ENCODE measurements at regions not wholly inside any gene's neighbourhood (a gene's known extent, or its start where the extent isn't known, plus 50 kb on each side); places are given as distances from the start of the nearest gene placed in this dataset.

DNA sequence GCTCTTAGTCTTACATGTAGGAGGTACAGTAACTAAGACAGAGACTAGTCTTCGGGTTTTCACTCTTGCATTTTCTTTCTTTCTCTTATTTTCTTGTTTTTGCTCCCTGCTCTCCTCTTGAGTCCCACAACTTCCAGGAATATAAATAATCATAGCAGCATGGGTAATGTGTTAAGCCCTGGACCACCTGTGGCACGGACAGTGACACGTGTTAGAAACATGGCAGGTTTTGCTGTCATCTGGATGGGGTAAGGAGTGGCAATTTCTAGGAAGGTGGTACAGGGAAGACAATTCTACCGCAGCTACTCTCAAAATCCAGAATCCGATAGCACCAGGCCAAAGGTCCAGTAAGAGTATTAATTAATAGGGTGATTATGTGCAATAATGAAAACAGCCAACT, 237.5 kb upstream of the FAM98A start:
- TF ChIP-seq, protein P1, sequence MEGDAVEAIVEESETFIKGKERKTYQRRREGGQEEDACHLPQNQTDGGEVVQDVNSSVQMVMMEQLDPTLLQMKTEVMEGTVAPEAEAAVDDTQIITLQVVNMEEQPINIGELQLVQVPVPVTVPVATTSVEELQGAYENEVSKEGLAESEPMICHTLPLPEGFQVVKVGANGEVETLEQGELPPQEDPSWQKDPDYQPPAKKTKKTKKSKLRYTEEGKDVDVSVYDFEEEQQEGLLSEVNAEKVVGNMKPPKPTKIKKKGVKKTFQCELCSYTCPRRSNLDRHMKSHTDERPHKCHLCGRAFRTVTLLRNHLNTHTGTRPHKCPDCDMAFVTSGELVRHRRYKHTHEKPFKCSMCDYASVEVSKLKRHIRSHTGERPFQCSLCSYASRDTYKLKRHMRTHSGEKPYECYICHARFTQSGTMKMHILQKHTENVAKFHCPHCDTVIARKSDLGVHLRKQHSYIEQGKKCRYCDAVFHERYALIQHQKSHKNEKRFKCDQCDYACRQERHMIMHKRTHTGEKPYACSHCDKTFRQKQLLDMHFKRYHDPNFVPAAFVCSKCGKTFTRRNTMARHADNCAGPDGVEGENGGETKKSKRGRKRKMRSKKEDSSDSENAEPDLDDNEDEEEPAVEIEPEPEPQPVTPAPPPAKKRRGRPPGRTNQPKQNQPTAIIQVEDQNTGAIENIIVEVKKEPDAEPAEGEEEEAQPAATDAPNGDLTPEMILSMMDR (IDR thresholded peaks at IDR 0.05; ENCODE audit: extremely low read depth, missing control alignments), result no peak
- no peak for DNase-seq (ENCODE audit: low spot score)

DNA sequence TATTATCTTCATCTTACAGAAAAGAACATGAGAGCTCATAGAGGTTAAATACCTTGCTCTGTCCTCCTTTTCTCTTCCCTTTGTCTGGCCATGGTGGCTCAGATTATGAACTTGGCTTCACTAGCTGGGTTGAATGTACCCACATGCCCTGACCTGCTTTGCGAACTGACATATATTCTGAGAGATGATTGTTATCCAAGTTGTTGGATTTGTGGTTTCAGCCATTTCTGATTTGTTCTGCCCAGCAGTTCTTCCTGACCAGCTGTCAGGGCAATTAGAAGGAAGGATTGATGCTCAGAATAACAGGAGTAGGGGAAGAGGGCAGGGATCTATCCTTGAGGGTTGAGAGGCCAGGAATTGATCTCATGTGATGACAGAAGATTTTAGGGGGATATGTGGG, 236.8 kb upstream of the FAM98A start:
- no peak for DNase-seq (ENCODE audit: low spot score)
- TF ChIP-seq, protein P1 (IDR thresholded peaks at IDR 0.05; ENCODE audit: extremely low read depth, missing control alignments), result no peak

- TF ChIP-seq, protein P1 (IDR thresholded peaks at IDR 0.05; ENCODE audit: extremely low read depth, missing control alignments), result no peak
- no peak for DNase-seq (ENCODE audit: low spot score)
These were observed 223.9 kb upstream of the FAM98A start for GRCh38 chr2:33822964-33823363.

DNA sequence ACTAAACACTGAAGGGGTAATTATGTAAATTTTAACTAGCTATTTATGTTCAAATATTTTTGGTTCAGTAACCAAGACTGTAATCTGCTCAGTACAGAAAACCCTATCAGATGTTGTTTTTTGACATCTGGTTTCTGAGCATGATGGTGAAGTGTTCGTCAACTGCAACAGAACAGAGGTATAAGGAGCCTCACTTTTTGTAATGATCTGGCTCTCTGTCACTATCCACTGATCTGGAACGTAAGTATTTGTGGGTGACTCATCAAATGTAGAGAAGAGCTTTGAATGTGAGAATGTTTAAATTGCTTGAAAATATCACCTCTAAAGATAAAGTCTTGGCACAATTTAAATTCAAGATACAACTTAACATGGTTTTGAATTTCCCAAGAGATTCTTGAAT, 213.6 kb upstream of the FAM98A start:
- no peak for DNase-seq (ENCODE audit: low spot score)
- TF ChIP-seq, protein P1 (IDR thresholded peaks at IDR 0.05; ENCODE audit: extremely low read depth, missing control alignments), result no peak

DNA sequence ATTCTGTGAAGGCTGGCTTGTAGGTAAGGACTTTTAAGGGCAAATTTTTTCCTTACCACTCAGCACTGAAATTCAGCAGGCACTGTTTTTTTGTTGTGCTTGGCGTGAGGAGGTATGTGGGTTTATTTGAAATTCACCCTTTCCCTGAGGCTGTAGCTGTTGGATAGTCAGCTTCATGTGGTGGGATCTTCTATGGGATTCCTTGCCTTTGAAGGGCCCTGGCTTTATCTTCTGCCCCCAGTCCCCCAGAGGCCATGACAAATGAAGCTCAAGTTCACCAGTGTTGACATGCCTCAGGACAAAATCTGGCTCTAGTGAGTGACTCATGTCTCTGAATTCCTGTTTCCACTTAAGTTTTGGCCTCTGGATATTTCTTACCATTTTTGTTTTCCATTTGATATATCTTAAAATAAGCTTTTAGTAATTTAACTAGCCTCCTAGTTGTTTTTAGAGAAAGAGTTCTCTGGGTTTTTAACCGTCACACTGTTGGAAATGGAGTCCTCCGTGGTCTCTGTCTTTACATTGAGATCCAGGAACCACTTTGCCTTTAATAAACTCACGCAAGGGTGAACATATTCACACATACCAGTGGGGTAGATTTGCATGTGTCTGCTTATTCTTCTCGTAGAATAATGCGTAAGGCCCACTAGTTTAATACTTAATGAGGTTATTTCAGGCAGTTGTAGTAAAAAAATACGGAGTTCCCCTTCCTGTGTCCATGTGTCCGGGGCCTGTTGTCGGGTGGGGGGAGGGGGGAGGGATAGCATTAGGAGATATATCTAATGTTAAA, 211.1 kb upstream of the FAM98A start:
- no peak for DNase-seq (ENCODE audit: low spot score)
- TF ChIP-seq, protein P1 (IDR thresholded peaks at IDR 0.05; ENCODE audit: extremely low read depth, missing control alignments), result no peak

DNA sequence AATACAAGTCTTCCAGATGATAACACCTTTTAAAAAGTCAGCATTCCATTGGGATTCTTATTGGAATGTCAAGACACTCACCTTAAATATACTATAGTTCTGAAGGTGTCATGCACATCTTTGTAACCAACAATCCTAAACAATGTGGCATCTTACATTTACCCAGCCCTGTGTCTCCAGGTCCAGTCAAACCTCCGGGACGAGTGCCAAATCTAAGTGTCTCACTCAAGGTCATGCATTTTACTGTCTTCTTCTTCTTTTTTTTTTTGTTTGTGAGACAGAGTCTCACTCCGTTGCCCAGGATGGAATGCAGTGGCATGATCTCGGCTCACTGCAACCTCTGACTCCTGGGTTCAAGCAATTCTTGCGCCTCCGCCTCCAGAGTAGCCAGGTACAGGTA, 206.9 kb upstream of the FAM98A start:
- TF ChIP-seq, protein P1 (IDR thresholded peaks at IDR 0.05; ENCODE audit: extremely low read depth, missing control alignments), result no peak
- DNase-seq (ENCODE audit: low spot score), result no peak

DNA sequence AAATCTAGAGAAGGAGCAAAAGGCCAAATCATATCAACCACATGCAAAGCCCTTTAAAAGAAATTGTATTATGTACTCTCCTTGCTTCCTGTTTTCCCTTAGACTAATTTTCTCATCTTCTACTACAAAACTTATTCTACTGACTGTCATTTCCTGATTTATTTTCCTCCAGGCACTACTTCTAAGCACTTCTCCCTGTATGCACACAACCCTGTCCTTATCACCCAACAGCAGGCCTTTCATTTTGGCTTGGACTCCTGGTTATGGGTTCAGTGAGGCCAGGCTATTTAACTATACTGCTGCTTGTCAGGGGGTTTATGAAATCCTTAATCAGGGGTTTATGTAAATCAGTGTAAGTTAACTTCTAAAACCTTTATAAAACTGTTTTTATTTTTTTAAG, 205.1 kb upstream of the FAM98A start:
- TF ChIP-seq, protein P1 (IDR thresholded peaks at IDR 0.05; ENCODE audit: extremely low read depth, missing control alignments), result no peak
- no peak for DNase-seq (ENCODE audit: low spot score)
